H9 (cell line): ENCODE measurements at regions not wholly inside any gene's neighbourhood (a gene's known extent, or its start where the extent isn't known, plus 50 kb on each side); places are given as distances from the start of the nearest gene placed in this dataset.

Source experiments
- DNase-seq: peaks from one replicate; pipeline ENCODE4 v3.0.0-alpha.2; 2017
- H2AFZ ChIP-seq: one replicate; pipeline ENCODE4 v1.6.1; 2013; ENCODE audit warnings: mild to moderate bottlenecking, low read length, control low read depth, moderate library complexity
- H2AK5ac ChIP-seq: 2 replicates; pipeline ENCODE4 v1.6.1; 2013; ENCODE audit warnings: low read length, control low read depth, mixed read lengths; ENCODE audit not compliant: insufficient read length
- H2BK120ac ChIP-seq: one replicate; pipeline ENCODE4 v1.6.1; 2013; ENCODE audit warnings: low read depth, mild to moderate bottlenecking, low read length, control low read depth, inconsistent platforms; ENCODE audit not compliant: poor library complexity, severe bottlenecking
- H2BK12ac ChIP-seq: 2 replicates; pipeline ENCODE4 v1.6.1; 2013; ENCODE audit warnings: low read length, control low read depth, mixed read lengths, low read depth; ENCODE audit not compliant: insufficient read length
- H2BK15ac ChIP-seq: 2 replicates; pipeline ENCODE4 v1.6.1; 2013; ENCODE audit warnings: low read depth, low read length, control low read depth
- H2BK20ac ChIP-seq: one replicate; pipeline ENCODE4 v1.6.1; 2013; ENCODE audit warnings: low read depth, mild to moderate bottlenecking, low read length, control low read depth, inconsistent platforms; ENCODE audit not compliant: poor library complexity, severe bottlenecking
- H2BK5ac ChIP-seq: 2 replicates; pipeline ENCODE4 v1.6.1; 2013; ENCODE audit warnings: low read length, control low read depth, mixed read lengths; ENCODE audit not compliant: insufficient read length
- H3K14ac ChIP-seq: 2 replicates; pipeline ENCODE4 v1.6.1; 2013; ENCODE audit warnings: low read length, control low read depth; ENCODE audit not compliant: insufficient read depth
- H3K18ac ChIP-seq: 2 replicates; pipeline ENCODE4 v1.6.1; 2013; ENCODE audit warnings: low read depth, mild to moderate bottlenecking, mixed read lengths, low read length, control low read depth; ENCODE audit not compliant: insufficient read length
- H3K23ac ChIP-seq: 2 replicates; pipeline ENCODE4 v1.6.1; 2013; ENCODE audit warnings: low read length, control low read depth, mixed read lengths, low read depth; ENCODE audit not compliant: insufficient read length
- H3K23me2 ChIP-seq: 2 replicates; pipeline ENCODE4 v1.6.1; 2013; ENCODE audit warnings: low read depth, mild to moderate bottlenecking, mixed read lengths, low read length, control low read depth; ENCODE audit not compliant: insufficient read length, poor library complexity, severe bottlenecking
- H3K27ac ChIP-seq: 2 replicates; pipeline ENCODE4 v1.5.1; 2013; ENCODE audit warnings: low read length, control low read depth, mixed read lengths, low read depth; ENCODE audit not compliant: insufficient read length
- H3K27me3 ChIP-seq: 2 replicates; pipeline ENCODE4 v1.6.1; 2013; ENCODE audit warnings: low read length, control low read depth, inconsistent platforms; ENCODE audit not compliant: insufficient read depth
- H3K4ac ChIP-seq: 2 replicates; pipeline ENCODE4 v1.6.1; 2013; ENCODE audit warnings: low read depth, mild to moderate bottlenecking, control low read depth, inconsistent platforms, low read length, moderate library complexity
- H3K4me1 ChIP-seq: 2 replicates; pipeline ENCODE4 v1.6.1; 2013; ENCODE audit warnings: low read length, control low read depth, inconsistent platforms; ENCODE audit not compliant: insufficient read depth
- H3K4me2 ChIP-seq: 2 replicates; pipeline ENCODE4 v1.6.1; 2013; ENCODE audit warnings: low read length, control low read depth, mixed read lengths; ENCODE audit not compliant: insufficient read length, insufficient read depth
- H3K56ac ChIP-seq: 2 replicates; pipeline ENCODE4 v1.6.1; 2013; ENCODE audit warnings: low read depth, mild to moderate bottlenecking, mixed read lengths, low read length, control low read depth; ENCODE audit not compliant: insufficient read length
- H3K79me1 ChIP-seq: 2 replicates; pipeline ENCODE4 v1.6.1; 2013; ENCODE audit warnings: low read depth, mild to moderate bottlenecking, moderate library complexity, low read length, control low read depth, inconsistent platforms; ENCODE audit not compliant: insufficient read depth, poor library complexity, severe bottlenecking
- H3K79me2 ChIP-seq: 2 replicates; pipeline ENCODE4 v1.6.1; 2013; ENCODE audit warnings: low read length, control low read depth, inconsistent platforms; ENCODE audit not compliant: insufficient read depth
- H3K9ac ChIP-seq: 2 replicates; pipeline ENCODE4 v1.6.1; 2013; ENCODE audit warnings: low read length, control low read depth, mixed read lengths; ENCODE audit not compliant: insufficient read length; ENCODE audit errors: extremely low read depth
- H3K9me3 ChIP-seq: one replicate; pipeline ENCODE4 v1.6.1; 2013; ENCODE audit warnings: low read depth, low read length, inconsistent platforms; ENCODE audit not compliant: control insufficient read depth
- H3T11ph ChIP-seq: one replicate; pipeline ENCODE4 v1.6.1; 2013; ENCODE audit warnings: mild to moderate bottlenecking, low read length, control low read depth, inconsistent platforms
- H4K20me1 ChIP-seq: one replicate; pipeline ENCODE4 v1.6.1; 2013; ENCODE audit not compliant: control insufficient read depth, insufficient read length, insufficient read depth
- H4K5ac ChIP-seq: 2 replicates; pipeline ENCODE4 v1.6.1; 2013; ENCODE audit warnings: low read depth, mild to moderate bottlenecking, mixed read lengths, low read length, control low read depth; ENCODE audit not compliant: insufficient read length
- H4K8ac ChIP-seq: replicated peaks from 2 replicates; pipeline ENCODE4 v1.6.1; 2013; ENCODE audit warnings: low read length, control low read depth, mixed read lengths, low read depth; ENCODE audit not compliant: insufficient read length
- H4K91ac ChIP-seq: 2 replicates; pipeline ENCODE4 v1.6.1; 2013; ENCODE audit warnings: low read depth, mild to moderate bottlenecking, moderate library complexity, mixed read lengths, low read length, control low read depth; ENCODE audit not compliant: insufficient read length
- H3K27ac Mint-ChIP-seq, 3 experiments: 2 replicates in 2 of 3; 3 replicates in 1 of 3; pipeline ENCODE4 v1.8.0; 2020 to 2021; ENCODE audit warnings: mixed read lengths in 3 of 3, mild to moderate bottlenecking in 1 of 3, moderate library complexity in 1 of 3
- H3K27me3 Mint-ChIP-seq: 2 replicates; pipeline ENCODE4 v1.8.0; 2021; ENCODE audit warnings: low read depth, mild to moderate bottlenecking, moderate library complexity, mixed read lengths
- H3K36me3 Mint-ChIP-seq, 3 experiments: 2 replicates in 2 of 3; 3 replicates in 1 of 3; pipeline ENCODE4 v1.8.0; 2020 to 2021; ENCODE audit warnings: low read depth in 3 of 3, mixed read lengths in 3 of 3; ENCODE audit not compliant: insufficient read depth in 1 of 3
- H3K4me1 Mint-ChIP-seq, 2 experiments: 2 replicates each; pipeline ENCODE4 v1.8.0; 2020; ENCODE audit warnings: mixed read lengths in 2 of 2
- H3K4me3 Mint-ChIP-seq, 2 experiments: 2 replicates in 1 of 2; 3 replicates in 1 of 2; pipeline ENCODE4 v1.8.0; 2020 to 2021; ENCODE audit warnings: mild to moderate bottlenecking in 2 of 2, mixed read lengths in 2 of 2, moderate library complexity in 1 of 2
- H3K9me3 Mint-ChIP-seq, 2 experiments: 2 replicates in 1 of 2; 3 replicates in 1 of 2; pipeline ENCODE4 v1.8.0; 2020; ENCODE audit warnings: mild to moderate bottlenecking in 2 of 2, mixed read lengths in 2 of 2, moderate library complexity in 1 of 2
- CTCF ChIP-seq: fragments of 200-600 bp; sonication (generic); conservative IDR thresholded peaks from 3 replicates; pipeline ENCODE4 v1.8.0; 2021; ENCODE audit warnings: antibody characterized with exemption, mild to moderate bottlenecking
- WGBS: extraction: QIAGEN DNeasy Blood & Tissue Kit; methylation state at CpG from one replicate; pipeline ENCODE4 v1.1.7; 2013; ENCODE audit warnings: missing lambda C conversion rate, low lambda C conversion rate, mixed read lengths; ENCODE audit not compliant: insufficient read length; ENCODE audit errors: extremely low coverage; 5-methylcytosine and 5-hydroxymethylcytosine counted together

DNA sequence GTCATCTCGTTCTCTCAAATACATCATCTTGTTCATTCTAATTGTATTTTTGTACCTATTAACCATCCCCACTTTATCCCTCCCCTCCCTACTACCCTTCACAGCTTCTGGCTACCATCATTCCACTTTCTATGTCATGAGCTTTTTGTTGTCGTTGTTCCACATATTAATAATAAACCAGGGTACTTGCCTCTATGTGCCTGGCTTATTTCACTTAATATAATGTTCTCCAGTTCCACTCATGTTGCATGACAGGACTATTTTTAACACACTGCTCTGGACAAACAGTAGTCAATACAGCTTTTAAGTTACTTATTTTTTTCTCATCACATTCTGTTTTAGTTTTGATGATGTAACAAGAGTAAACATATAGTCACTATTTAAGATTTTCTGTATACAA, 872.3 kb downstream of the SLITRK1 start:
- no CpG with 5 or more reads among the region's 2 CpGs for WGBS
- H4K20me1 ChIP-seq = no peaks in the 10 kb centered on the region
- Mint-ChIP-seq H3K9me3 (no peaks in the 10 kb centered on the region; a peak in 2 of 5 replicates), H3K36me3 (no peaks in the 10 kb centered on the region), H3K4me3 (no peak overlapping the region), H3K27me3 (no peaks in the 10 kb centered on the region), H3K4me1 (no peaks in the 10 kb centered on the region), H3K27ac (no peak overlapping the region)
- no peak for DNase-seq
- no peak overlapping the region for H3K27ac ChIP-seq
- H4K5ac ChIP-seq = no peak overlapping the region
- H3T11ph ChIP-seq = no peak overlapping the region
- TF ChIP-seq CTCF = no peak
- H4K8ac ChIP-seq = no peak overlapping the region
- no peak overlapping the region for H2AFZ ChIP-seq
- no peak overlapping the region for H3K18ac ChIP-seq
- no peak overlapping the region for H3K4ac ChIP-seq
- no peak overlapping the region for H3K9ac ChIP-seq
- no peaks in the 10 kb centered on the region for H3K79me2 ChIP-seq
- H3K23ac ChIP-seq = no peak overlapping the region
- no peaks in the 10 kb centered on the region for H3K4me1 ChIP-seq
- H2BK120ac ChIP-seq = no peak overlapping the region
- H2BK12ac ChIP-seq = no peak overlapping the region
- H2BK15ac ChIP-seq = no peak overlapping the region
- no peaks in the 10 kb centered on the region for H3K27me3 ChIP-seq
- no peak overlapping the region for H2BK5ac ChIP-seq
- H3K9me3 ChIP-seq = no peaks in the 10 kb centered on the region
- H2AK5ac ChIP-seq = no peak overlapping the region
- H3K14ac ChIP-seq = no peak overlapping the region
- no peaks in the 10 kb centered on the region for H3K79me1 ChIP-seq
- H3K4me2 ChIP-seq = no peak overlapping the region
- no peak overlapping the region for H3K56ac ChIP-seq
- H3K23me2 ChIP-seq = no peaks in the 10 kb centered on the region
- no peak overlapping the region for H2BK20ac ChIP-seq
- H4K91ac ChIP-seq = no peak overlapping the region
